ENCODE measurements at regions not wholly inside any gene's neighbourhood (a gene's known extent, or its start where the extent isn't known, plus 50 kb on each side); places are given as distances from the start of the nearest gene placed in this dataset.

DNA sequence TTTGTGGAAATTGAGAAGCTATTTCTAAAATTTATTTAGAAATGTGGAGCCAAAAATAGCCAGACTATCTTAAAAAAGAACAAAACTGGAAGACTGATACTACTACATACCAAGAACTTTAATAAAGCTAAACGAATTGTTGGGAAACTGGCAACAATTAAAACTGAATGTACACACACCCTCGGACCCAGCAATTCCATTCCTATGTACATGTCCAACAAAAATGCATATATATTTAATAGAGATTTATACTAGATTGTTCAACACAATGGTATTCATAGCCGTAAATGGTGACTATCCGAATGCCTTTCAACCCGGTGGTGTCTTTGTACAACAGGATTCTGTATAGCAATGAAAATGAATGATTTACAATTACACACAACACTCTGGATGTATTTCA lies 136.5 kb upstream of the RASGRP1 start:
- H3K27me3 ChIP-seq (ENCODE audit: insufficient read depth, low read length): no peaks in the 10 kb centered on the region
- no peaks in the 10 kb centered on the region for H3K36me3 Mint-ChIP-seq (ENCODE audit: low read depth, unreplicated experiment)
- H3K4me1 Mint-ChIP-seq (ENCODE audit: low read depth, unreplicated experiment): peaks cover 7% of the 10 kb centered on the region

DNA sequence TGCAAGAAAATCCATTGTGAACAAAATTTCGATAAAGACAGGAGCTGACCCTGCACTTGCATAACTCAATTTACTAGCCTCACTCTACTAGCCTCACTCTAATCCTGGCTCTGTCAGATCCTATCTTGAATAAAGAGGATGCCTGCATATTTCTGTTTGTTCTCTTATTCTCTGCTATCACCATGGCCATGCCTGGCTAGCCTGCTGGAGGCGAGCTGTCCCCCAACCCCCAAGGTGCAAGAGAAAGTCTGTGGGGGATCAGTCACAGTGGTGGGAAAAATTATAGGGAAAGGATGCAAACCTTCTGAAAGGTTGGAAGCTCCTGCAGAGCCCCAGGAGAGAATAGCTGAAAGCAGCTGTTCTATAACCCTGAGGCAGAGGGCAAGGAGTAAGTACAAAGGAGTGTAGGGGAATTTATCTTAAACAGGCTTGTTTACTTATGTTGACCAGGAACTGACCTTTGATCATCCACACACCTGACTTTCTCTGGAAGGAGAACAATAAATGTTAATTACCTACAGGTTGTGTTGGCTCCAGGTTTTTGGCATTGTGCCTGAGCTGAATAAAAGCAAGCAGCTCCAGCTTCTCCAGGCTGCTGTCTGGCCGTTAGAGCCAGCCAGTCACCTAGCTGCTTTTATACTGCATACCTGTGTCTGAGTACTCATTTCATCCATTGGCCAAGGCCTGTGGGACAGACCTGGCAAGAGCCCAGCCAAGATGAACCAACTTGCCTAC lies 137.7 kb upstream of the RASGRP1 start:
- Histone ChIP-seq H4K20me1 (ENCODE audit: insufficient read depth, low read length) (no peaks in the 10 kb centered on the region), H3K9ac (ENCODE audit: low read length) (no peak overlapping the region), H3K9me3 (ENCODE audit: insufficient read depth, low read depth, low read length) (no peaks in the 10 kb centered on the region), H3K27me3 (ENCODE audit: insufficient read depth, low read length) (no peaks in the 10 kb centered on the region), H3K4me2 (ENCODE audit: low read length) (no peak overlapping the region), H3K79me2 (ENCODE audit: insufficient read depth, low read length) (no peaks in the 10 kb centered on the region), H3K4me1 (ENCODE audit: insufficient read depth, low read length) (peaks cover 7% of the 10 kb centered on the region), H3K27ac (ENCODE audit: low read depth, low read length) (no peak overlapping the region), H3K36me3 (ENCODE audit: insufficient read depth, low read length) (no peaks in the 10 kb centered on the region), H3K4me3 (ENCODE audit: insufficient read depth, low read depth, low read length) (no peak overlapping the region), H2AFZ (ENCODE audit: low read depth, low read length) (no peak overlapping the region)
- H3K9me3 Mint-ChIP-seq (ENCODE audit: unreplicated experiment): no peaks in the 10 kb centered on the region
- peaks cover 5% of the 10 kb centered on the region for H3K4me1 Mint-ChIP-seq (ENCODE audit: low read depth, unreplicated experiment)
- no peak overlapping the region for H3K27ac Mint-ChIP-seq (ENCODE audit: unreplicated experiment)
- no peak overlapping the region for H3K4me3 Mint-ChIP-seq (ENCODE audit: unreplicated experiment)
- no peak for DNase-seq (ENCODE audit: low read depth)
- TF ChIP-seq, protein P1, sequence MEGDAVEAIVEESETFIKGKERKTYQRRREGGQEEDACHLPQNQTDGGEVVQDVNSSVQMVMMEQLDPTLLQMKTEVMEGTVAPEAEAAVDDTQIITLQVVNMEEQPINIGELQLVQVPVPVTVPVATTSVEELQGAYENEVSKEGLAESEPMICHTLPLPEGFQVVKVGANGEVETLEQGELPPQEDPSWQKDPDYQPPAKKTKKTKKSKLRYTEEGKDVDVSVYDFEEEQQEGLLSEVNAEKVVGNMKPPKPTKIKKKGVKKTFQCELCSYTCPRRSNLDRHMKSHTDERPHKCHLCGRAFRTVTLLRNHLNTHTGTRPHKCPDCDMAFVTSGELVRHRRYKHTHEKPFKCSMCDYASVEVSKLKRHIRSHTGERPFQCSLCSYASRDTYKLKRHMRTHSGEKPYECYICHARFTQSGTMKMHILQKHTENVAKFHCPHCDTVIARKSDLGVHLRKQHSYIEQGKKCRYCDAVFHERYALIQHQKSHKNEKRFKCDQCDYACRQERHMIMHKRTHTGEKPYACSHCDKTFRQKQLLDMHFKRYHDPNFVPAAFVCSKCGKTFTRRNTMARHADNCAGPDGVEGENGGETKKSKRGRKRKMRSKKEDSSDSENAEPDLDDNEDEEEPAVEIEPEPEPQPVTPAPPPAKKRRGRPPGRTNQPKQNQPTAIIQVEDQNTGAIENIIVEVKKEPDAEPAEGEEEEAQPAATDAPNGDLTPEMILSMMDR (IDR thresholded peaks at IDR 0.05; ENCODE audit: insufficient read depth, low read depth, low read length): no peak
- no peak for TF ChIP-seq EZH2 (IDR thresholded peaks at IDR 0.05; ENCODE audit: insufficient read depth, low read length)
- no peak for FAIRE-seq
- no peaks in the 10 kb centered on the region for H3K27me3 Mint-ChIP-seq (ENCODE audit: low read depth, unreplicated experiment)
- H3K36me3 Mint-ChIP-seq (ENCODE audit: low read depth, unreplicated experiment): no peaks in the 10 kb centered on the region

More for the DNA sequence above, 136.5 kb upstream of the RASGRP1 start:
- H2AFZ ChIP-seq (ENCODE audit: low read depth, low read length): no peak overlapping the region
- no peak overlapping the region for H3K4me2 ChIP-seq (ENCODE audit: low read length)
- H3K9me3 ChIP-seq (ENCODE audit: insufficient read depth, low read depth, low read length): no peaks in the 10 kb centered on the region
- H3K79me2 ChIP-seq (ENCODE audit: insufficient read depth, low read length): no peaks in the 10 kb centered on the region
- DNase-seq (ENCODE audit: low read depth) (no peak), FAIRE-seq (no peak)
- H4K20me1 ChIP-seq (ENCODE audit: insufficient read depth, low read length): no peaks in the 10 kb centered on the region
- no peak overlapping the region for H3K4me3 ChIP-seq (ENCODE audit: insufficient read depth, low read depth, low read length)
- H3K4me1 ChIP-seq (ENCODE audit: insufficient read depth, low read length): peaks cover 13% of the 10 kb centered on the region
- TF ChIP-seq, protein P1 (IDR thresholded peaks at IDR 0.05; ENCODE audit: insufficient read depth, low read depth, low read length): no peak
- no peak for TF ChIP-seq EZH2 (IDR thresholded peaks at IDR 0.05; ENCODE audit: insufficient read depth, low read length)
- no peak overlapping the region for H3K9ac ChIP-seq (ENCODE audit: low read length)
- Mint-ChIP-seq H3K27ac (ENCODE audit: unreplicated experiment) (no peak overlapping the region), H3K27me3 (ENCODE audit: low read depth, unreplicated experiment) (no peaks in the 10 kb centered on the region), H3K4me3 (ENCODE audit: unreplicated experiment) (no peak overlapping the region), H3K9me3 (ENCODE audit: unreplicated experiment) (no peaks in the 10 kb centered on the region)
- H3K27ac ChIP-seq (ENCODE audit: low read depth, low read length): no peak overlapping the region
- H3K36me3 ChIP-seq (ENCODE audit: insufficient read depth, low read length): no peaks in the 10 kb centered on the region
